K562 (cell line): ENCODE measurements at regions not wholly inside any gene's neighbourhood (a gene's known extent, or its start where the extent isn't known, plus 50 kb on each side); places are given as distances from the start of the nearest gene placed in this dataset.

Experiments used
- ATAC-seq: fragments of 200-7000 bp; cut with Tn5 transposase; 3 replicates; pipeline ENCODE4 v1.9.1; 2020; ENCODE audit warnings: moderate library complexity
- BruUV-seq: library from RNA; stranded (reverse); fragments of 400-500 nt; replicated peaks from 2 replicates; lab custom pipeline; 2021; lab: Mats Ljungman, UMichigan
- CTCF ChIA-PET: fragments of 300-600 bp; formaldehyde crosslinking; extraction: SDS; loops from one replicate; lab custom pipeline; 2021; ENCODE audit warnings: low intra/inter-chr PET ratio; lab: Yijun Ruan, JAX
- POLR2A ChIA-PET: fragments of 300-600, 350-650 bp; sonication (Branson Sonifier 250); formaldehyde crosslinking; extraction: SDS; loops from one replicate; lab custom pipeline; 2021; ENCODE audit warnings: antibody characterized with exemption, inconsistent platforms; lab: Yijun Ruan, JAX
- DNase-seq, 4 experiments: peaks; one replicate each; pipeline versions ENCODE4 v3.0.0 to v3.0.0-alpha.2; 2011 to 2018; ENCODE audit warnings: low spot score in 3 of 4, mixed read lengths in 3 of 4; ENCODE audit errors: extremely low read depth in 1 of 4
- FAIRE-seq: peaks from 2 replicates; lab custom pipeline; 2011; peaks lifted over from hg19 to GRCh38; lab: Jason Lieb, UNC
- H2AFZ ChIP-seq: 2 replicates; pipeline ENCODE4 v1.6.0; 2011; ENCODE audit warnings: low read depth, low read length, control low read depth, inconsistent platforms
- H3K27ac ChIP-seq: fragments of 200-600 bp; 3 replicates; pipeline ENCODE4 v1.8.0; 2011; ENCODE audit warnings: low read depth, mild to moderate bottlenecking, control low read depth, inconsistent platforms, low read length, moderate library complexity, mixed read lengths; ENCODE audit errors: extremely low read depth
- H3K27me3 ChIP-seq, 2 experiments: fragments of 300-600 bp in 1 of 2; 2 replicates in 1 of 2; 3 replicates in 1 of 2; pipeline versions ENCODE4 v1.6.0 to v1.8.0; 2011; ENCODE audit warnings: inconsistent platforms in 2 of 2, low read length in 2 of 2, mild to moderate bottlenecking in 1 of 2, mixed read lengths in 1 of 2, moderate library complexity in 1 of 2; ENCODE audit not compliant: control insufficient read depth in 2 of 2, insufficient read depth in 2 of 2
- H3K36me3 ChIP-seq: fragments of 300-600 bp; 3 replicates; pipeline ENCODE4 v1.8.0; 2011; ENCODE audit warnings: mild to moderate bottlenecking, low read length, inconsistent platforms; ENCODE audit not compliant: control insufficient read depth, insufficient read depth
- H3K4me1 ChIP-seq, 2 experiments: fragments of 200-600 bp in 1 of 2; replicated peaks in 1 of 2; 2 replicates in 1 of 2; 3 replicates in 1 of 2; pipeline versions ENCODE4 v1.5.1 to v1.8.0; 2011; ENCODE audit warnings: inconsistent platforms in 2 of 2, low read length in 2 of 2, mild to moderate bottlenecking in 1 of 2, mixed read lengths in 1 of 2, moderate library complexity in 1 of 2; ENCODE audit not compliant: control insufficient read depth in 2 of 2, insufficient read depth in 2 of 2
- H3K4me2 ChIP-seq: 2 replicates; pipeline ENCODE4 v1.6.1; 2011; ENCODE audit warnings: low read length, control low read depth, inconsistent platforms, mixed read lengths; ENCODE audit not compliant: insufficient read depth
- H3K4me3 ChIP-seq: fragments of 200-600 bp; sonication (generic), shearing (Covaris generic); 2 replicates; pipeline ENCODE4 v1.5.1; 2016; ENCODE audit warnings: control low read depth, inconsistent platforms
- H3K79me2 ChIP-seq: fragments of 200-600 bp; 3 replicates; pipeline ENCODE4 v1.8.0; 2011; ENCODE audit warnings: low read length, inconsistent platforms; ENCODE audit not compliant: control insufficient read depth, insufficient read depth
- H3K9ac ChIP-seq, 2 experiments: 2 replicates each; pipeline versions ENCODE4 v1.6.0 to v1.6.1; 2011; ENCODE audit warnings: low read depth in 2 of 2, low read length in 2 of 2, control low read depth in 1 of 2, inconsistent platforms in 1 of 2, mild to moderate bottlenecking in 1 of 2, mixed read lengths in 1 of 2; ENCODE audit not compliant: insufficient read depth in 1 of 2
- H3K9me1 ChIP-seq: one replicate; pipeline ENCODE4 v1.6.0; 2011; ENCODE audit warnings: inconsistent platforms, mild to moderate bottlenecking, low read length, moderate library complexity; ENCODE audit not compliant: control insufficient read depth, insufficient read depth
- H3K9me3 ChIP-seq: replicated peaks from 2 replicates; pipeline ENCODE4 v1.5.1; 2011; ENCODE audit warnings: low read depth, low read length, inconsistent platforms; ENCODE audit not compliant: control insufficient read depth, insufficient read depth
- H4K20me1 ChIP-seq: replicated peaks from 2 replicates; pipeline ENCODE4 v1.6.1; 2011; ENCODE audit warnings: low read length, inconsistent platforms, mixed read lengths; ENCODE audit not compliant: control insufficient read depth, insufficient read depth
- GTF2A2 ChIP-seq: IDR thresholded peaks from 2 replicates; pipeline ENCODE4 v1.6.1; 2016; ENCODE audit warnings: mild to moderate bottlenecking, missing genetic modification characterization, missing compliant biosample characterization
- MAFG ChIP-seq: fragments of 450-650 bp; conservative IDR thresholded peaks from 2 replicates; pipeline ENCODE4 v1.6.1; 2016; ENCODE audit warnings: missing genetic modification characterization, missing compliant biosample characterization
- MTA3 ChIP-seq: fragments of 450-650 bp; formaldehyde crosslinking; IDR thresholded peaks from 2 replicates; pipeline ENCODE4 v1.6.1; 2017; ENCODE audit warnings: mild to moderate bottlenecking, borderline replicate concordance
- NR2F6 ChIP-seq: fragments of 450-650 bp; formaldehyde crosslinking; IDR thresholded peaks from 2 replicates; pipeline ENCODE4 v1.4.0; 2020; ENCODE audit warnings: mild to moderate bottlenecking
- RFX5 ChIP-seq: IDR thresholded peaks from 2 replicates; pipeline ENCODE4 v1.6.1; 2011; ENCODE audit warnings: low read depth, mild to moderate bottlenecking, improper control_type of control experiment, low read length
- SRSF1 ChIP-seq: fragments of 200-400 bp; formaldehyde crosslinking; IDR thresholded peaks from 2 replicates; pipeline ENCODE4 v1.6.1; 2017; ENCODE audit warnings: mild to moderate bottlenecking, low read depth, low read length, moderate library complexity
- SRSF3 ChIP-seq: fragments of 200-400 bp; formaldehyde crosslinking; IDR thresholded peaks from 2 replicates; pipeline ENCODE4 v1.6.1; 2016; ENCODE audit warnings: mild to moderate bottlenecking, low read length, moderate library complexity; ENCODE audit not compliant: insufficient read depth
- STAG1 ChIP-seq: sonication (generic); formaldehyde crosslinking; IDR thresholded peaks from 2 replicates; pipeline ENCODE4 v1.5.0; 2020; ENCODE audit warnings: missing genetic modification reagents, borderline replicate concordance
- TBP ChIP-seq: optimal IDR thresholded peaks from 2 replicates; pipeline ENCODE3; 2011; ENCODE audit warnings: low read depth, low read length, improper control_type of control experiment
- TEAD1 ChIP-seq, 2 experiments: fragments of 450-650 bp in 1 of 2; sonication (generic) in 1 of 2; formaldehyde crosslinking; IDR thresholded peaks; 2 replicates each; pipeline versions ENCODE4 v1.4.0 to v1.8.0; 2020 to 2022; ENCODE audit warnings: mild to moderate bottlenecking in 2 of 2, missing genetic modification reagents in 1 of 2
- U2AF1 ChIP-seq: fragments of 200-400 bp; formaldehyde crosslinking; optimal IDR thresholded peaks from 2 replicates; pipeline ENCODE3; 2017; ENCODE audit warnings: mild to moderate bottlenecking, low read depth, low read length, moderate library complexity
- ZNF282 ChIP-seq: sonication (generic); formaldehyde crosslinking; IDR thresholded peaks from 2 replicates; pipeline ENCODE4 v1.8.1; 2023; ENCODE audit warnings: missing genetic modification reagents
- ZNF431 ChIP-seq: sonication (generic); formaldehyde crosslinking; IDR thresholded peaks from 2 replicates; pipeline ENCODE4 v1.8.0; 2022; ENCODE audit warnings: mild to moderate bottlenecking, missing genetic modification reagents
- ZNF785 ChIP-seq: fragments of 250-450 bp; sonication (Bioruptor Pico); IDR thresholded peaks from 2 replicates; pipeline ENCODE4 v1.4.0; 2020; ENCODE audit warnings: mild to moderate bottlenecking
- WGBS: fragments of 100-300 bp; shearing (Covaris generic); methylation state at CpG from one replicate; pipeline ENCODE4 v1.1.6; 2016; ENCODE audit warnings: low coverage, mixed read lengths; ENCODE audit not compliant: insufficient coverage; ENCODE audit errors: missing lambda C conversion rate; 5-methylcytosine and 5-hydroxymethylcytosine counted together
- in situ Hi-C: fragments of 300-500 bp; cut with MboI; formaldehyde crosslinking; loops from 4 replicates; pipeline ENCODE4 v1.15.0; 2018; ENCODE audit warnings: inconsistent platforms, mixed read lengths
- intact Hi-C: fragments of 100-400 bp; cut with micrococcal nuclease; formaldehyde crosslinking; loops from 2 replicates; pipeline ENCODE4 v1.14.2; 2022
- TF ChIP-seq, protein P1 (sequence below): fragments of 450-650 bp; conservative IDR thresholded peaks from 2 replicates; pipeline ENCODE4 v1.6.1; 2016; ENCODE audit warnings: missing genetic modification characterization, low read depth, mild to moderate bottlenecking, control low read depth, missing compliant biosample characterization
- TF ChIP-seq, protein P2 (sequence below), 2 experiments: fragments of 450-650 bp in 1 of 2; IDR thresholded peaks; 2 replicates each; pipeline ENCODE4 v1.6.1; 2011 to 2017; ENCODE audit warnings: low read depth in 2 of 2, antibody characterized with exemption in 1 of 2, borderline replicate concordance in 1 of 2, low read length in 1 of 2, mild to moderate bottlenecking in 1 of 2, mixed read lengths in 1 of 2; ENCODE audit not compliant: control insufficient read depth in 1 of 2
- TF ChIP-seq, protein P3 (sequence below): fragments of 250-450 bp; sonication (Bioruptor Pico); IDR thresholded peaks from 2 replicates; pipeline ENCODE4 v1.9.0; 2021; ENCODE audit warnings: mild to moderate bottlenecking, inconsistent platforms

GRCh38 chr2:65869296-65869695 is 436.9 kb upstream of the SPRED2 start:
- H3K9me3 ChIP-seq = no peaks in the 10 kb centered on the region
- DNase-seq = no peak
- intact Hi-C loops = no loop called here
- H3K27ac ChIP-seq = no peak overlapping the region
- no peak overlapping the region for H3K9ac ChIP-seq
- in situ Hi-C loops = no loop called here
- no peaks in the 10 kb centered on the region for H4K20me1 ChIP-seq
- H3K4me3 ChIP-seq = no peak overlapping the region
- H3K27me3 ChIP-seq = peaks cover 10 to 11% of the 10 kb centered on the region in 2 experiments; a peak in 4 of 5 replicates
- no peak overlapping the region for H3K4me2 ChIP-seq
- WGBS = 8% methylated on average over 5 of the region's 5 CpGs
- no peaks in the 10 kb centered on the region for H3K36me3 ChIP-seq
- POLR2A ChIA-PET = interaction anchor here (0.9 to 1.6 kb wide), 4 partner anchors 7 to 39 kb away, joined by 3 to 5 read pairs (median 4); no protein-coding TSS in a partner anchor
- H3K4me1 ChIP-seq = no peaks in the 10 kb centered on the region; a peak in 1 of 5 replicates
- no peaks in the 10 kb centered on the region for H3K9me1 ChIP-seq
- TF ChIP-seq ZNF785 (CRISPR knock-in tag) = no peak
- TF ChIP-seq ZNF431 (CRISPR knock-in tag) = no peak
- no peak for TF ChIP-seq SRSF3
- TF ChIP-seq, protein P1, sequence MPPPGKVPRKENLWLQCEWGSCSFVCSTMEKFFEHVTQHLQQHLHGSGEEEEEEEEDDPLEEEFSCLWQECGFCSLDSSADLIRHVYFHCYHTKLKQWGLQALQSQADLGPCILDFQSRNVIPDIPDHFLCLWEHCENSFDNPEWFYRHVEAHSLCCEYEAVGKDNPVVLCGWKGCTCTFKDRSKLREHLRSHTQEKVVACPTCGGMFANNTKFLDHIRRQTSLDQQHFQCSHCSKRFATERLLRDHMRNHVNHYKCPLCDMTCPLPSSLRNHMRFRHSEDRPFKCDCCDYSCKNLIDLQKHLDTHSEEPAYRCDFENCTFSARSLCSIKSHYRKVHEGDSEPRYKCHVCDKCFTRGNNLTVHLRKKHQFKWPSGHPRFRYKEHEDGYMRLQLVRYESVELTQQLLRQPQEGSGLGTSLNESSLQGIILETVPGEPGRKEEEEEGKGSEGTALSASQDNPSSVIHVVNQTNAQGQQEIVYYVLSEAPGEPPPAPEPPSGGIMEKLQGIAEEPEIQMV (tag) = no peak
- TF ChIP-seq MTA3 = no peak
- no peak for TF ChIP-seq SRSF1
- no peak for TF ChIP-seq RFX5
- no peak for TF ChIP-seq STAG1 (CRISPR knock-in tag)
- TF ChIP-seq TEAD1 (CRISPR knock-in tag; IDR thresholded peaks at IDR 0.05) = no peak
- TF ChIP-seq, protein P2, sequence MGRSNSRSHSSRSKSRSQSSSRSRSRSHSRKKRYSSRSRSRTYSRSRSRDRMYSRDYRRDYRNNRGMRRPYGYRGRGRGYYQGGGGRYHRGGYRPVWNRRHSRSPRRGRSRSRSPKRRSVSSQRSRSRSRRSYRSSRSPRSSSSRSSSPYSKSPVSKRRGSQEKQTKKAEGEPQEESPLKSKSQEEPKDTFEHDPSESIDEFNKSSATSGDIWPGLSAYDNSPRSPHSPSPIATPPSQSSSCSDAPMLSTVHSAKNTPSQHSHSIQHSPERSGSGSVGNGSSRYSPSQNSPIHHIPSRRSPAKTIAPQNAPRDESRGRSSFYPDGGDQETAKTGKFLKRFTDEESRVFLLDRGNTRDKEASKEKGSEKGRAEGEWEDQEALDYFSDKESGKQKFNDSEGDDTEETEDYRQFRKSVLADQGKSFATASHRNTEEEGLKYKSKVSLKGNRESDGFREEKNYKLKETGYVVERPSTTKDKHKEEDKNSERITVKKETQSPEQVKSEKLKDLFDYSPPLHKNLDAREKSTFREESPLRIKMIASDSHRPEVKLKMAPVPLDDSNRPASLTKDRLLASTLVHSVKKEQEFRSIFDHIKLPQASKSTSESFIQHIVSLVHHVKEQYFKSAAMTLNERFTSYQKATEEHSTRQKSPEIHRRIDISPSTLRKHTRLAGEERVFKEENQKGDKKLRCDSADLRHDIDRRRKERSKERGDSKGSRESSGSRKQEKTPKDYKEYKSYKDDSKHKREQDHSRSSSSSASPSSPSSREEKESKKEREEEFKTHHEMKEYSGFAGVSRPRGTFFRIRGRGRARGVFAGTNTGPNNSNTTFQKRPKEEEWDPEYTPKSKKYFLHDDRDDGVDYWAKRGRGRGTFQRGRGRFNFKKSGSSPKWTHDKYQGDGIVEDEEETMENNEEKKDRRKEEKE (IDR thresholded peaks at IDR 0.05; ENCODE audit: borderline replicate concordance in 1 of 2, control insufficient read depth in 1 of 2, low read depth in 2 of 2, low read length in 1 of 2) = no peak
- TF ChIP-seq TBP = no peak
- TF ChIP-seq ZNF282 (CRISPR knock-in tag) = no peak
- no peak for TF ChIP-seq GTF2A2 (tag)
- TF ChIP-seq MAFG = no peak
- TF ChIP-seq, protein P3, sequence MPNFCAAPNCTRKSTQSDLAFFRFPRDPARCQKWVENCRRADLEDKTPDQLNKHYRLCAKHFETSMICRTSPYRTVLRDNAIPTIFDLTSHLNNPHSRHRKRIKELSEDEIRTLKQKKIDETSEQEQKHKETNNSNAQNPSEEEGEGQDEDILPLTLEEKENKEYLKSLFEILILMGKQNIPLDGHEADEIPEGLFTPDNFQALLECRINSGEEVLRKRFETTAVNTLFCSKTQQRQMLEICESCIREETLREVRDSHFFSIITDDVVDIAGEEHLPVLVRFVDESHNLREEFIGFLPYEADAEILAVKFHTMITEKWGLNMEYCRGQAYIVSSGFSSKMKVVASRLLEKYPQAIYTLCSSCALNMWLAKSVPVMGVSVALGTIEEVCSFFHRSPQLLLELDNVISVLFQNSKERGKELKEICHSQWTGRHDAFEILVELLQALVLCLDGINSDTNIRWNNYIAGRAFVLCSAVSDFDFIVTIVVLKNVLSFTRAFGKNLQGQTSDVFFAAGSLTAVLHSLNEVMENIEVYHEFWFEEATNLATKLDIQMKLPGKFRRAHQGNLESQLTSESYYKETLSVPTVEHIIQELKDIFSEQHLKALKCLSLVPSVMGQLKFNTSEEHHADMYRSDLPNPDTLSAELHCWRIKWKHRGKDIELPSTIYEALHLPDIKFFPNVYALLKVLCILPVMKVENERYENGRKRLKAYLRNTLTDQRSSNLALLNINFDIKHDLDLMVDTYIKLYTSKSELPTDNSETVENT (CRISPR knock-in tag) = no peak
- no peak for TF ChIP-seq U2AF1
- TF ChIP-seq NR2F6 (CRISPR knock-in tag) = no peak
- H3K79me2 ChIP-seq = no peaks in the 10 kb centered on the region
- FAIRE-seq = no peak
- ATAC-seq = no peak
- no TSS peak for BruUV-seq
- no peak overlapping the region for H2AFZ ChIP-seq
- CTCF ChIA-PET = no interaction called here
